GM19238 (cell line): ENCODE measurements at regions not wholly inside any gene's neighbourhood (a gene's known extent, or its start where the extent isn't known, plus 50 kb on each side); places are given as distances from the start of the nearest gene placed in this dataset.

Experiments
- DNase-seq: peaks from one replicate; pipeline ENCODE4 v3.0.0; 2011; ENCODE audit warnings: low spot score; ENCODE audit not compliant: insufficient read length

DNA sequence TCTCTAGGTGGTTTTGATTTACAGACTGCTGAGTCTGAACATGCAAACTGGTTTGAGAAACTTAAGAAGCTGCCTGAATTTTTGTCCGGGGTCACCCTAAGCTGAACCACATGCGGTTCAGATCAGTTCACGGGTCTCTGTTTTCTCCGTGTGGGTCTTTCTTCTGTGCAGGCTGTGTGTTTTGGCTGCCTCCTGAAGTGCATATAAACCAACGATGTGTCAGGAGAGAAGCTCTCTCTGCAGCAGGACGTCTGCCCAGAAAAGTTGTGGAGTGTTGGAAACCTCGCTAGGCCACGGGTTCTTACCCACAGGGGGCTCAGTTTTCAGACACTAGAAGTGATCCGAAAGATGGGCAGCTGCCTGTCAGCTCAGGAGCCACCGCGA is 364.2 kb downstream of the IRX2 start:
- no peak for DNase-seq

GRCh38 chr5:2385818-2386217 is 365.7 kb downstream of the IRX2 start:
- no peak for DNase-seq

GRCh38 chr5:2383698-2384065 is 367.8 kb downstream of the IRX2 start:
- DNase-seq = no peak

- DNase-seq = no peak
These were observed 368.4 kb downstream of the IRX2 start for GRCh38 chr5:2382776-2383697.

GRCh38 chr5:2381861-2382260 is 369.6 kb downstream of the IRX2 start:
- DNase-seq = no peak

- no peak for DNase-seq
These were observed 370.4 kb downstream of the IRX2 start for GRCh38 chr5:2381070-2381469.

DNA sequence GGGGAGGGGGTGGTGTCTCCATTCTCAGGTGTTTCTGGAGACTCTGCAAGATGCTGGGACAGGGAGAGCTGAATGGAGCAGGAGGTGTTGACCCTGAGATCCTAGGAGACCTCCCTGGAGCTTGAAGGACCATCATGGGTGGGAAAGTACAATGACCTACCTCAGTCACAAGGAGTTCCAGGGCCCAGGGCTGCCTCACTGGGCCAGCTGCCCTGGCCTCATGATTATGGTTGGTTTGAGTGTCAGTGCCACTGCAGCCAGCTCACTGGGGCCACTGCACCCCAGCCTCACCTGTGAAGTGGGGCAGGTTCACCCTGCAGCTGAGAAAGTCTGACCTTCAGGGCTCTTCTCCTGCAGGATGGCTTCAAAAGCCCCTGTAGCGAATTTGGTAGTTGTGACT is 372.5 kb downstream of the IRX2 start:
- no peak for DNase-seq

- DNase-seq = no peak
These were observed 373.4 kb downstream of the IRX2 start for GRCh38 chr5:2378108-2378507.

GRCh38 chr5:2376486-2376885 is 375.0 kb downstream of the IRX2 start:
- no peak for DNase-seq

DNA sequence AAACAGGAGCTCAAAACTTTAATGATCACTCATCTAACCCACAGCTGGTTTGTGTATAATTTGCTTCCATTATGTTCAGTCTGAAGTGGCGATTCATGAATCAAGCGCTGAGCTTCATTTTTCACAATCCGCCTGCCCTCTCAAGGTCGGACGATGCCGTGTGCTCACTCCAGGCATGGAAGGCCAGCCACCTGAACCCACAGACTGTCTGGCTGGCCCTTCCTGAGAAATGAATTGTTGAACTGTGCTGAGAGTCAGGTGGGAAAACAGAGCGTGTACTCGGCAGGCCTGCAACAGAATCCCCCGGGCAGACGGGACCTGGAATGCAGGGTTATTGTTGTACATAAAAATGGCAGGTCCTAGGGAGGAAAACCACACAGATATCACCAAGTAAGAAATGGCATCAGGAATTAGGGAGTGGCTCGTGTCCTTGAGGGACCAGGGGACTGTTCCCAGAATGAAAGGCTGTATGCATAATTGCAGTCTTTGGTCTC is 375.7 kb downstream of the IRX2 start:
- DNase-seq = no peak

DNA sequence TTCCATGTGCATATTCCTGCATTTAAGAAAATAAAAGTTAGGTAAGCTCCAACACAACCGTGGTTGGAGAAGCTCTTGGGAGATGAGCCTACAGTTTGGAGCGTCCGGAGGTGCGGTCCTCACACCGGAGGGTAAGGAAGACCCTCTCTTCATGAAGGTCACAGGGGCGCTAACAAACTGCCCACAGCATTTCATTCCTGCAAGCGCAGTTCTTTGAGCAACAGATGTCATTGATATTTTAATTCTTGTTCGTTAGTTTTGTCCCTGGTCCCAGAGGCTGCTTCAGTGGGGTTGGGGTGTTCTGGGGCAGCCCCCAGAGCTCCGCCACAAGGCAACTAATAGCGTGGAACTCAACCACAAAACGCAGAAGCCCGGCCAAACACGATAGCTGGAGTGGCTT is 376.2 kb downstream of the IRX2 start:
- DNase-seq = no peak

DNA sequence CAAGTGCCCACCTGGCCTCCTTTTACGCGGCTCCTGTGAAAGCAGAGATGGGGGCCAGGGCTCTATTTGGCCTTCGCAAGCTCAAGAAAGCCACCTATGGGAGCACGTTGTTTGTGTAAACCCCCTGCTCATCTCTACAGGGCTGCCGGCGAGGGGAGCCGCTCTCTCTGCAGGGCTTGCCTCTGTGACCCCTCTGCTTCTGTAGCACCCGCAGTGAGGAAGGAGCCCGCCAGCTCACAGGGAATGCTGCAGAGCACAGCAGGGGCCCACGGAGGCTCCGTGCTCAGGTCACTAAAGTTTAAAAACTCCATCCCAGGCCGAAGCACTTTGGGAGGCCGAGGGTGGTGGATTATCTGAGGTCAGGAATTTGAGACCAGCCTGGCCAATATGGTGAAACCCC is 376.8 kb downstream of the IRX2 start:
- no peak for DNase-seq

GRCh38 chr5:2373631-2374030 is 377.8 kb downstream of the IRX2 start:
- no peak for DNase-seq

GRCh38 chr5:2371419-2371710 is 380.1 kb downstream of the IRX2 start:
- no peak for DNase-seq

DNA sequence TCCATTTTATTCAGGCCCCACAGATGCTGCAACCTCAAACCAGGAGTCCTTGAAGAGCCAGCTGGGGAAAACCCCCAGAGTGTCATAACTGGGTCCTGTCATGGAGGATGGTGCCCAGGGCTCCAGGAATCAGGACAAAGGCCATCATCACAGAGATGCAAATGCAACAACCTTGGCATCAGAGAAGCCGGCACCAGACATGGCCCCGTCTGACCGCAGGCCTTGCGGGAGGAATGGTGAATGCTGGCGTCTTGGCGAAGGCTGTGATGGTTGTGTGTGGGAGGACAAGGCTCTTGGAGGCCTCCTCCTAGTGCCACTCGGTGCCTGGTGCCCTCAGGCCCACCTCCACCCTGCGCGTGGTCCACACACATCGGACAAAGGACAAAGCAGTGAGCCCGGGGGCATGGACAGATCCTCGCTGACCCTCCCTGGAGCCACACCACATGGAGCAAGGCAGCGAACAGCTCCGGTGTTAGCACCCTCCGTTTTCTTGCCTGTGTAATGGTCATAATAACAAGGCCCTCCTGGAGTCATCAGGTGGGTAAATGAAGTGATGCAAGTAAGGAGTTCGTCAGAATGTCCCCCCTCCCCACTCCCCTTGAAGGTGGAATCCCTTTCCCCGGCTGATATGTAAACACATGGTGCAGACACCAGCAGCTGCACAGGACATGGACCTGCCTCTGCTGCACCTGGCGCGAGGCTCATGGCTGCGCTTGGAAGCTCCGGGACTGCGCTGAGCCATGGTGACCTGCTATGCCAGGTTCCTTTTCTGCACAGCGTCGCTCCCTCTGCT is 380.7 kb downstream of the IRX2 start:
- no peak for DNase-seq

DNA sequence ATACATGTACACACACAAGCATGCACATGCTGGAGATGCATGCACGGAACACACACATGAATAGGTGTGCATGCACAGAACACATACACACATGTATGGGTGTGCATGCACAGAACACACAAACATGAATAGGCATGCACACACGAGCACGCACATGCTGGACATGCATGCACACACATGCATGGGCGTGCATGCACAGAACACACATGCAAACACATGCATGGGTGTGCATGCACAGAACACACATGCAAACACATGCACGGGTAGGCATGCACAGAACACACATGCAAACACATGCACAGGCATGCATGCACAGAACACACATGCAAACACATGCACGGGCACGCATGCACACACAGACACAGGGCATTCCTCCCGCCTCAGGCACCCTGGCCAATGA is 382.3 kb downstream of the IRX2 start:
- no peak for DNase-seq

DNA sequence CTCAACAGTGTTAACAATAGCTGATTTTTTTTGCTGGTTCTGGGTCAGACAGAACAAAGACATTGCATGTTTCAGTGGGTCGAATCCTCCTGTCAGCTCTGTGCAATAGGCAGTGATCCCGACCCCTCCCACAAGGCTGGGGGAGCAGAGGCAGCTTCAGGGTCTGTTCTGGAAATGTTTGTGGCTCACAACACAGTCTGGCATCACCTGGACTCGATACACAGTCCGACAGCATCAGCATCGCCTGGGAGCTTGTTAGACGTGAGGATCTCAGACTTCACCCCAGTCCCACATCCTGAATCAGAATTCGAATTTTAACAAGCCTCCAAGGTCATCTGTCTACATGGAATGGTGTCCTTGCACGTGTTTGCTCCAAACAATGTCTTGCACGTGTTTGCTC is 384.7 kb downstream of the IRX2 start:
- no peak for DNase-seq

DNA sequence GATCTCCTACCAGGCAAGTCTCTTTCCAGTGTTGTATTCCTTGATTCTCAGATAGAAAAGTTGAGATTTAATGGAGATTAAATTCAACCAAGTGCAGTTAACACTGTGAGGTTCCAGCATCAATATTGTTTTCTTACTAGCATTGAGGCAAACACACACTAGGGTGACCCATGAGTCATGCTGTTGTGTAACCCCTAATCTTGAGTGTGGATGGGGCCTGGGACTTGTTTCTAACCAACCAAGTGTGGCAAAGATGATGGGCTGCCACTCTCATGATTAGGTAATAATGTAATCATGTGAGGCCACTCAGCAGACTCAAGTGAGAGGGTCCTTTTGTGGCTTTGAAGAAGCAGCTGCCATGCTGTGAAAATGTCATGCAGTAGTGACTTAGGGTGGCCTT is 394.2 kb downstream of the IRX2 start:
- DNase-seq = no peak

DNA sequence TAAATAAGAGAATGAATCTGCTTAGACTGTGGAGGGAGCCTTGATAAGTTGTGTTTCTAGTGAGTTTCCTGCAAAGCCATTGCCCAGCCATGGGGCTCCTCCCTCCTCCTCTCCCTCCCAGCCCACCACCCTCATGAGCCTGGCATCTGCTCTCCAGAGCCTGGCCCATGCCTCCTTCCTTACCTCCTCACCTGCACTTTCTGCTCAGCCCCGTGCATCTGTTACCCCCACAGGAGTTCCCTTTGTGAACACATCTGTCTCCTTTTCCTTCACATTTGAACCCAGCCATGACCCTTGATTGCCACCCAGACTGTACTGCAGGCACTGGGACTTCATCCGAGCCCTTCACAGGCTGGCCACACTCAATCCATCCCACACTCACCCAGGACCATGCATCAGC is 395.6 kb downstream of the IRX2 start:
- no peak for DNase-seq

DNA sequence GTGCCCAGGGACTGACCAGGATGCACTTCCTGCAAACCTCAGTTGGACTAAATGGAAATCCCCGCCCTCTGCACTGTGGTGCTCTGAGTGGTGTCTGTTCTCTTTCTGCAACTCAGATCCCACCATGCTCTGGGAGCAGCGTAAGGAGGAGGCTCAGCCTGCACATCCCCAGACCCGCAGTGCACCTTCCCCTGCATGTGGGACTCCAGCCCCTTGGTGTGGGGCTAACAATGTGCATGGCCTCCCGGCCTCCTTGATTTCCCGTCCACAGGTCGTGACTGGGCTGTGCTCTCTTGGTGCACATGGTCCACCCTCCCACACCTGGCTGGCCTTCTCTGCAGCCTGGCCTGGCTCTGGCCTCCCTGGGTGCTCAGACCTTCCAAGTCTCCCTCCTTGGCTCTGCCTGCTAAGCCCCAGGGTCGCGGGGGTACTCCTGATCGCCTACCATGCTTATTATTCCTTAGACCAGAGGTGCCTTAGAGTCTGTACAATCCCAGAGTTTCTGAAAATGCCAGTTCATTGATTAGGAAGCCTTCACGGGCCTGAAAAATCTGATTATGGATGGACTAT is 397.5 kb downstream of the IRX2 start:
- DNase-seq = no peak

GRCh38 chr5:2353211-2353610 is 398.3 kb downstream of the IRX2 start:
- no peak for DNase-seq

DNA sequence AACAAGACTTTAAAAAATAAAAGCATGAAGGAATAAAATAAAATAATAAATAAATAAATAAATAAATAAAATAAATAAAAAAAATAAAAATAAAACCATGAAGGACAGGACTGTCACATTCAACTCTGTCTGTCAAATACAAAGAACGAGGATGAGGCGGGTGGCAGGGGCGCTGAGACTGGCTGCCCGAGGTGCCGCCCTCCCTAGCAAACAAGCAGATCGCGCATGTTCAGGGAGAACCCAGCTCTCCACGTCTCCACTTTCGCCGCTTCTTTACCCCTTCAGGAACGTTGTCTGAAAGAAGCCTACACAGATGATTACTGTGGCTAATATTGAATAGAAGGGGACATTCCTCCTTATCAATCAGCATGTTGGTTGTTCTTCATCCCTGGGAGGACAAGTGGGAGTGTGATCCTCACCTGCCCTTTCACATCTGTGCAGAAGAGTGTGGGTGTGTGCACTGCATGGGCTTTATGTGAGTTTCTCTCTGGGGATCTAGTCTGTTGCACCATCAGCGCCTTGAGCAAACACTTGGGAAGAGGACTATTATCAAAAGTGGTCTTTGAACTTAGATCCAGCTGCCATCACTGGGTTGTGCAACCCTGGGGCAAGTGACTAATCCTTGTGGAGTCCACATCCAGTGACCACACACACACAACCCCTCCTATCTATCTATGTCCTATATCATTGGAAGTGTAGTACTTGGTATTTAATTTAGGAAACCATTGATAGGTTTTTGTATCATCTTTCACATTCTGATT is 399.2 kb downstream of the IRX2 start:
- DNase-seq = no peak
